HepG2 (cell line): ENCODE measurements at regions not wholly inside any gene's neighbourhood (a gene's known extent, or its start where the extent isn't known, plus 50 kb on each side); places are given as distances from the start of the nearest gene placed in this dataset.
A peak's percentile ranks its signal among the peaks of the same experiment; 100 is the strongest.

Source experiments
- ATAC-seq: fragments of 200-7000 bp; cut with Tn5 transposase; 3 replicates; pipeline ENCODE4 v1.9.1; 2020; ENCODE audit warnings: mild to moderate bottlenecking, moderate library complexity
- BruUV-seq: library from RNA; stranded (reverse); fragments of 400-500 nt; replicated peaks from 2 replicates; lab custom pipeline; 2021; lab: Mats Ljungman, UMichigan
- CTCF ChIA-PET: fragments of 300-600 bp; formaldehyde crosslinking; extraction: SDS; loops from one replicate; lab custom pipeline; 2021; ENCODE audit warnings: low total read pairs, inconsistent platforms, low intra/inter-chr PET ratio; lab: Yijun Ruan, JAX
- POLR2A ChIA-PET: fragments of 350-600 bp; sonication (Branson Sonifier 250); formaldehyde crosslinking; loops from one replicate; lab custom pipeline; 2020; ENCODE audit warnings: antibody characterized with exemption, inconsistent platforms; lab: Yijun Ruan, JAX
- DNase-seq: peaks from one replicate; pipeline ENCODE4 v3.0.0-alpha.2; 2015; ENCODE audit warnings: low spot score
- FAIRE-seq: peaks from 3 replicates; lab custom pipeline; 2011; peaks lifted over from hg19 to GRCh38; lab: Jason Lieb, UNC
- H2AFZ ChIP-seq: one replicate; pipeline ENCODE4 v1.6.1; 2011; ENCODE audit warnings: low read length, inconsistent platforms
- H3K27ac ChIP-seq: fragments of 300-600 bp; 3 replicates; pipeline ENCODE4 v1.8.0; 2011; ENCODE audit warnings: mixed run types, mild to moderate bottlenecking, mixed read lengths, low read length, inconsistent platforms; ENCODE audit not compliant: insufficient read depth; ENCODE audit errors: extremely low read length
- H3K27me3 ChIP-seq, 2 experiments: fragments of 200-600 bp in 1 of 2; 2 replicates in 1 of 2; 3 replicates in 1 of 2; pipeline versions ENCODE4 v1.6.0 to v1.8.0; 2011; ENCODE audit warnings: low read length in 2 of 2, mild to moderate bottlenecking in 2 of 2, moderate library complexity in 2 of 2, inconsistent platforms in 1 of 2; ENCODE audit not compliant: insufficient read depth in 2 of 2, control insufficient read depth in 1 of 2
- H3K36me3 ChIP-seq, 2 experiments: fragments of 200-600 bp in 1 of 2; replicated peaks in 1 of 2; 2 replicates in 1 of 2; 3 replicates in 1 of 2; pipeline versions ENCODE4 v1.5.1 to v1.8.0; 2011; ENCODE audit warnings: low read length in 2 of 2, inconsistent platforms in 1 of 2; ENCODE audit not compliant: insufficient read depth in 2 of 2, control insufficient read depth in 1 of 2
- H3K4me1 ChIP-seq: 2 replicates; pipeline ENCODE4 v1.5.1; 2012; ENCODE audit warnings: low read length, inconsistent platforms; ENCODE audit not compliant: insufficient read depth
- H3K4me2 ChIP-seq: 2 replicates; pipeline ENCODE4 v1.6.0; 2011; ENCODE audit warnings: low read depth, low read length, inconsistent platforms
- H3K4me3 ChIP-seq, 3 experiments: fragments of 200-600 bp in 1 of 3; sonication (generic), shearing (Covaris generic) in 1 of 3; replicated peaks in 1 of 3; 2 replicates each; pipeline ENCODE4 v1.5.1; 2011 to 2016; ENCODE audit warnings: low read length in 3 of 3, inconsistent platforms in 2 of 3, low read depth in 2 of 3, mild to moderate bottlenecking in 2 of 3, control low read depth in 1 of 3, mixed read lengths in 1 of 3; ENCODE audit not compliant: insufficient read depth in 1 of 3
- H3K79me2 ChIP-seq: one replicate; pipeline ENCODE4 v1.6.1; 2011; ENCODE audit warnings: low read length, inconsistent platforms; ENCODE audit not compliant: insufficient read depth
- H3K9ac ChIP-seq: 2 replicates; pipeline ENCODE4 v1.6.0; 2011; ENCODE audit warnings: mild to moderate bottlenecking, low read depth, low read length, inconsistent platforms; ENCODE audit not compliant: insufficient read depth
- H3K9me3 ChIP-seq: 2 replicates; pipeline ENCODE4 v1.5.1; 2012; ENCODE audit warnings: mild to moderate bottlenecking, low read length
- H4K20me1 ChIP-seq: 2 replicates; pipeline ENCODE4 v1.6.0; 2011; ENCODE audit warnings: inconsistent platforms, mild to moderate bottlenecking, low read length, moderate library complexity; ENCODE audit not compliant: insufficient read depth
- CREB1 ChIP-seq, 2 experiments: fragments of 450-650 bp in 1 of 2; IDR thresholded peaks; 2 replicates each; pipeline ENCODE4 v1.6.1; 2016 to 2017; ENCODE audit warnings: control low read depth in 1 of 2, mild to moderate bottlenecking in 1 of 2, missing compliant biosample characterization in 1 of 2, missing genetic modification characterization in 1 of 2
- ELF3 ChIP-seq: IDR thresholded peaks from 2 replicates; pipeline ENCODE4 v1.6.1; 2016; ENCODE audit warnings: missing genetic modification reagents, missing compliant biosample characterization
- KLF12 ChIP-seq: sonication (generic); formaldehyde crosslinking; IDR thresholded peaks from 2 replicates; pipeline ENCODE4 v1.4.0; 2020; ENCODE audit warnings: missing genetic modification reagents, borderline replicate concordance
- NCOA2 ChIP-seq: sonication (generic); formaldehyde crosslinking; IDR thresholded peaks from 2 replicates; pipeline ENCODE4 v1.8.0; 2022; ENCODE audit warnings: inconsistent platforms
- REPIN1 ChIP-seq: sonication (generic); formaldehyde crosslinking; IDR thresholded peaks from 2 replicates; pipeline ENCODE4 v1.8.0; 2022; ENCODE audit warnings: missing genetic modification reagents, low read depth, mild to moderate bottlenecking, borderline replicate concordance
- RORA ChIP-seq: sonication (generic); formaldehyde crosslinking; IDR thresholded peaks from 2 replicates; pipeline ENCODE4 v1.5.0; 2020; ENCODE audit warnings: mild to moderate bottlenecking, missing genetic modification reagents, moderate library complexity
- SOX13 ChIP-seq, 3 experiments: fragments of 450-650 bp in 1 of 3; sonication (generic) in 1 of 3; formaldehyde crosslinking in 1 of 3; IDR thresholded peaks in 2 of 3; conservative IDR thresholded peaks in 1 of 3; 2 replicates each; pipeline versions ENCODE4 v1.5.0 to v1.6.1; 2016 to 2020; ENCODE audit warnings: antibody characterized with exemption in 1 of 3, mild to moderate bottlenecking in 1 of 3, missing compliant biosample characterization in 1 of 3, missing genetic modification reagents in 1 of 3, moderate library complexity in 1 of 3
- SOX5 ChIP-seq: IDR thresholded peaks from 2 replicates; pipeline ENCODE4 v1.6.1; 2016; ENCODE audit warnings: borderline replicate concordance
- SOX6 ChIP-seq, 2 experiments: fragments of 450-650 bp in 1 of 2; sonication (generic) in 1 of 2; formaldehyde crosslinking in 1 of 2; IDR thresholded peaks; 2 replicates each; pipeline versions ENCODE4 v1.4.0 to v1.6.1; 2017 to 2020; ENCODE audit warnings: antibody characterized with exemption in 1 of 2, mild to moderate bottlenecking in 1 of 2, missing genetic modification reagents in 1 of 2
- U2AF2 ChIP-seq: fragments of 200-400 bp; formaldehyde crosslinking; IDR thresholded peaks from 2 replicates; pipeline ENCODE4 v1.6.1; 2017; ENCODE audit warnings: low read depth, mild to moderate bottlenecking, low read length
- ZNF17 ChIP-seq: sonication (generic); formaldehyde crosslinking; IDR thresholded peaks from 2 replicates; pipeline ENCODE4 v1.5.0; 2020; ENCODE audit warnings: mild to moderate bottlenecking, missing genetic modification reagents
- ZNF589 ChIP-seq: sonication (generic); formaldehyde crosslinking; conservative IDR thresholded peaks from 2 replicates; pipeline ENCODE4 v1.8.0; 2022; ENCODE audit warnings: mild to moderate bottlenecking, moderate library complexity, missing genetic modification reagents
- WGBS: methylation state at CpG from one replicate; pipeline ENCODE4 v1.1.6; 2017; ENCODE audit warnings: low lambda C conversion rate; 5-methylcytosine and 5-hydroxymethylcytosine counted together
- in situ Hi-C: cut with HindIII; loops from 2 replicates; pipeline ENCODE4 v1.10.0; 2017; ENCODE audit warnings: low pct_unique_long_range_greater_than_20kb; ENCODE audit not compliant: extremely low pct_ligation_motif_present
- intact Hi-C: fragments of 100-400 bp; cut with micrococcal nuclease; formaldehyde crosslinking; loops from one replicate; pipeline ENCODE4 v1.10.0; 2022; ENCODE audit not compliant: unreplicated experiment
- TF ChIP-seq, protein P1 (sequence below): sonication (generic); formaldehyde crosslinking; IDR thresholded peaks from 2 replicates; pipeline ENCODE4 v1.8.0; 2022; ENCODE audit warnings: mild to moderate bottlenecking, missing genetic modification reagents, moderate library complexity
- TF ChIP-seq, protein P2 (sequence below): sonication (generic); formaldehyde crosslinking; conservative IDR thresholded peaks from 2 replicates; pipeline ENCODE4 v1.4.0; 2020; ENCODE audit warnings: mild to moderate bottlenecking, missing genetic modification reagents, moderate library complexity
- TF ChIP-seq, protein P3 (sequence below): sonication (generic); formaldehyde crosslinking; IDR thresholded peaks from 2 replicates; pipeline ENCODE4 v1.9.0; 2021; ENCODE audit warnings: missing genetic modification reagents, mild to moderate bottlenecking, borderline replicate concordance
- TF ChIP-seq, protein P4 (sequence below): IDR thresholded peaks from 2 replicates; pipeline ENCODE4 v1.6.1; 2012; ENCODE audit warnings: low read depth, low read length, improper control_type of control experiment

DNA sequence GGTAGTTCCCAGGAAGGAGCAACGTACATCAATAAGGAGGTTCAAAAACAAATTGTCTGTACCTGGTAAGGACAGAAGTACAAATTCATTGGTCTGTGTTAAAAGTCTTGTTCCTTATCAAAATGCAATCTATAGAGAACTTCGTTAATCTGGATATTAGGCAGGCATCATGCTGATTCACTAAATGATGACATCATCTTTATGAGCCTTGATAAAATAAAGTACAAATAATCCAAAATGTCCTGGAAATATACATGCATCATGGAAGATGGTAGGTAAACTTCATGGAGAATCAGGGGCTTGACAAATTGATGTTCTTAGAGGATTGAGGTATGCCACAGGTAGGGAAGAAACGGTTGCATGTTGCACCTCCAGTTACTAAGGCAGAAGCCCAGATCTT lies 433.9 kb downstream of the TRIML1 start (continued):
- TF ChIP-seq SOX6 (IDR thresholded peaks at IDR 0.05) = no peak
- no peak for TF ChIP-seq SOX6 (CRISPR knock-in tag; IDR thresholded peaks at IDR 0.05)
- peak; percentile 26; the same call in 1 of the 2 replicates for TF ChIP-seq CREB1 (IDR thresholded peaks at IDR 0.05)
- TF ChIP-seq CREB1 (CRISPR knock-in tag; IDR thresholded peaks at IDR 0.05) = no peak
- TF ChIP-seq, protein P1, sequence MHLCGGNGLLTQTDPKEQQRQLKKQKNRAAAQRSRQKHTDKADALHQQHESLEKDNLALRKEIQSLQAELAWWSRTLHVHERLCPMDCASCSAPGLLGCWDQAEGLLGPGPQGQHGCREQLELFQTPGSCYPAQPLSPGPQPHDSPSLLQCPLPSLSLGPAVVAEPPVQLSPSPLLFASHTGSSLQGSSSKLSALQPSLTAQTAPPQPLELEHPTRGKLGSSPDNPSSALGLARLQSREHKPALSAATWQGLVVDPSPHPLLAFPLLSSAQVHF (CRISPR knock-in tag) = no peak
- no peak for TF ChIP-seq U2AF2
- TF ChIP-seq ZNF17 = no peak

DNA sequence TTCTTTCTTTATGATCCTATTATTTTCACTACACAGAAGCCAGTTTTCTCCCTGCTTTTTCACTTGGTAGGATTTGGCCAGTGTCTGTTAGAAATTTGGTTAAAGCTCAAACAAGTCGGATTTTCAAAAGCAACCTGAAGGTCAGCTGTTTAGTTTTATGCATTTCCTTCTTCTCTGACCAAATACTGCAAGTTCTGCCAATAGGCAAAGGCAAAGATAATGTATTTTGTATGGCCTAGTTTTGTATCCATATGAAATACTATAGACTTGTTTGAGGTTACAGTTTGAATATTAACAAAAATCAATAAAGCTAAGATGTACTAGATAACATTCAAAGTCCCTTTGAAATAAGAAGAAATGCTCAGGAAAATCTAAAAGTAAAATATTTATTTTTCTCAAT lies 439.4 kb downstream of the TRIML1 start:
- Histone ChIP-seq H4K20me1 (no peaks in the 10 kb centered on the region), H2AFZ (no peak overlapping the region), H3K9ac (no peak overlapping the region), H3K4me3 (no peak overlapping the region), H3K9me3 (peaks cover 16% of the 10 kb centered on the region), H3K4me2 (no peak overlapping the region; the same call in 1 of the 2 replicates), H3K79me2 (no peaks in the 10 kb centered on the region), H3K36me3 (no peaks in the 10 kb centered on the region), H3K27me3 (no peaks in the 10 kb centered on the region), H3K4me1 (peaks cover 12% of the 10 kb centered on the region), H3K27ac (peak overlapping the region; percentile 25)
- POLR2A ChIA-PET = no interaction called here
- BruUV-seq = no TSS peak
- in situ Hi-C loops (no loop called here), intact Hi-C loops (no loop called here)
- 0% methylated on average over 1 of the region's 1 CpG for WGBS
- ATAC-seq (peak; percentile 83), DNase-seq (peak; percentile 27), FAIRE-seq (peak; percentile 43)
- CTCF ChIA-PET = no interaction called here
- TF ChIP-seq, protein P2, sequence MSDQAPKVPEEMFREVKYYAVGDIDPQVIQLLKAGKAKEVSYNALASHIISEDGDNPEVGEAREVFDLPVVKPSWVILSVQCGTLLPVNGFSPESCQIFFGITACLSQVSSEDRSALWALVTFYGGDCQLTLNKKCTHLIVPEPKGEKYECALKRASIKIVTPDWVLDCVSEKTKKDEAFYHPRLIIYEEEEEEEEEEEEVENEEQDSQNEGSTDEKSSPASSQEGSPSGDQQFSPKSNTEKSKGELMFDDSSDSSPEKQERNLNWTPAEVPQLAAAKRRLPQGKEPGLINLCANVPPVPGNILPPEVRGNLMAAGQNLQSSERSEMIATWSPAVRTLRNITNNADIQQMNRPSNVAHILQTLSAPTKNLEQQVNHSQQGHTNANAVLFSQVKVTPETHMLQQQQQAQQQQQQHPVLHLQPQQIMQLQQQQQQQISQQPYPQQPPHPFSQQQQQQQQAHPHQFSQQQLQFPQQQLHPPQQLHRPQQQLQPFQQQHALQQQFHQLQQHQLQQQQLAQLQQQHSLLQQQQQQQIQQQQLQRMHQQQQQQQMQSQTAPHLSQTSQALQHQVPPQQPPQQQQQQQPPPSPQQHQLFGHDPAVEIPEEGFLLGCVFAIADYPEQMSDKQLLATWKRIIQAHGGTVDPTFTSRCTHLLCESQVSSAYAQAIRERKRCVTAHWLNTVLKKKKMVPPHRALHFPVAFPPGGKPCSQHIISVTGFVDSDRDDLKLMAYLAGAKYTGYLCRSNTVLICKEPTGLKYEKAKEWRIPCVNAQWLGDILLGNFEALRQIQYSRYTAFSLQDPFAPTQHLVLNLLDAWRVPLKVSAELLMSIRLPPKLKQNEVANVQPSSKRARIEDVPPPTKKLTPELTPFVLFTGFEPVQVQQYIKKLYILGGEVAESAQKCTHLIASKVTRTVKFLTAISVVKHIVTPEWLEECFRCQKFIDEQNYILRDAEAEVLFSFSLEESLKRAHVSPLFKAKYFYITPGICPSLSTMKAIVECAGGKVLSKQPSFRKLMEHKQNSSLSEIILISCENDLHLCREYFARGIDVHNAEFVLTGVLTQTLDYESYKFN (CRISPR knock-in tag) = peak; percentile 74
- TF ChIP-seq ZNF589 (CRISPR knock-in tag) = no peak
- TF ChIP-seq, protein P3, sequence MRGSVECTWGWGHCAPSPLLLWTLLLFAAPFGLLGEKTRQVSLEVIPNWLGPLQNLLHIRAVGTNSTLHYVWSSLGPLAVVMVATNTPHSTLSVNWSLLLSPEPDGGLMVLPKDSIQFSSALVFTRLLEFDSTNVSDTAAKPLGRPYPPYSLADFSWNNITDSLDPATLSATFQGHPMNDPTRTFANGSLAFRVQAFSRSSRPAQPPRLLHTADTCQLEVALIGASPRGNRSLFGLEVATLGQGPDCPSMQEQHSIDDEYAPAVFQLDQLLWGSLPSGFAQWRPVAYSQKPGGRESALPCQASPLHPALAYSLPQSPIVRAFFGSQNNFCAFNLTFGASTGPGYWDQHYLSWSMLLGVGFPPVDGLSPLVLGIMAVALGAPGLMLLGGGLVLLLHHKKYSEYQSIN (CRISPR knock-in tag) = no peak
- peak; percentile 37; the same call in 1 of the 2 replicates for TF ChIP-seq SOX5 (CRISPR knock-in tag)
- TF ChIP-seq SOX13 (IDR thresholded peaks at IDR 0.05) = no peak
- TF ChIP-seq SOX13 (CRISPR knock-in tag; conservative IDR thresholded peaks at IDR 0.05 in 1 of 2, IDR thresholded peaks at IDR 0.05 in 1 of 2) = peak in 1 of 2 experiments; percentile 40; a peak in 1 of 4 replicates
- 0 out of 2 replicates have a peak, but pooled peaks have one; percentile 22 for TF ChIP-seq RORA (CRISPR knock-in tag)
- 0 out of 2 replicates have a peak, but pooled peaks have one; percentile 32 for TF ChIP-seq NCOA2 (CRISPR knock-in tag)
- TF ChIP-seq KLF12 = no peak
- TF ChIP-seq ELF3 (CRISPR knock-in tag) = 0 out of 2 replicates have a peak, but pooled peaks have one; percentile 29
- no peak for TF ChIP-seq REPIN1 (CRISPR knock-in tag)
- TF ChIP-seq, protein P4, sequence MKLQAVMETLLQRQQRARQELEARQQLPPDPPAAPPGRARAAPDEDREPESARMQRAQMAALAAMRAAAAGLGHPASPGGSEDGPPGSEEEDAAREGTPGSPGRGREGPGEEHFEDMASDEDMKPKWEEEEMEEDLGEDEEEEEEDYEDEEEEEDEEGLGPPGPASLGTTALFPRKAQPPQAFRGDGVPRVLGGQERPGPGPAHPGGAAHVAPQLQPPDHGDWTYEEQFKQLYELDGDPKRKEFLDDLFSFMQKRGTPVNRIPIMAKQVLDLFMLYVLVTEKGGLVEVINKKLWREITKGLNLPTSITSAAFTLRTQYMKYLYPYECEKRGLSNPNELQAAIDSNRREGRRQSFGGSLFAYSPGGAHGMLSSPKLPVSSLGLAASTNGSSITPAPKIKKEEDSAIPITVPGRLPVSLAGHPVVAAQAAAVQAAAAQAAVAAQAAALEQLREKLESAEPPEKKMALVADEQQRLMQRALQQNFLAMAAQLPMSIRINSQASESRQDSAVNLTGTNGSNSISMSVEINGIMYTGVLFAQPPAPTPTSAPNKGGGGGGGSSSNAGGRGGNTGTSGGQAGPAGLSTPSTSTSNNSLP = peak; percentile 42; the same call in 1 of the 2 replicates
